HCT116 (cell line): ENCODE measurements at regions not wholly inside any gene's neighbourhood (a gene's known extent, or its start where the extent isn't known, plus 50 kb on each side); places are given as distances from the start of the nearest gene placed in this dataset.

Experiments
- ATAC-seq: fragments of 200-7000 bp; cut with Tn5 transposase; 2 replicates; pipeline ENCODE4 v1.9.1; 2020; ENCODE audit warnings: mild to moderate bottlenecking, moderate library complexity
- BruUV-seq: library from RNA; stranded (reverse); fragments of 400-500 nt; replicated peaks from 2 replicates; lab custom pipeline; 2021; lab: Mats Ljungman, UMichigan
- CTCF ChIA-PET: fragments of 300-600 bp; sonication (Branson Sonifier 250); formaldehyde crosslinking; loops from one replicate; lab custom pipeline; 2021; ENCODE audit warnings: antibody characterized with exemption; lab: Charles Lee
- POLR2A ChIA-PET: fragments of 300-600, 350-600 bp; sonication (Branson Sonifier 250); formaldehyde crosslinking; loops from one replicate; lab custom pipeline; 2021; ENCODE audit warnings: antibody characterized with exemption; lab: Charles Lee
- RAD21 ChIA-PET, 2 experiments: fragments of 300-600 bp; sonication (Branson Sonifier 250); formaldehyde crosslinking; loops; one replicate each; lab custom pipeline; 2023; ENCODE audit warnings: low total read pairs in 2 of 2; ENCODE audit not compliant: uncharacterized antibody in 2 of 2, unreplicated experiment in 2 of 2, low non-redundant PET in 1 of 2; lab: Charles Lee
- DNase-seq: peaks from one replicate; pipeline ENCODE4 v3.0.0-alpha.2; 2010; ENCODE audit warnings: low read depth, low spot score
- H2AFZ ChIP-seq: fragments of 200-600 bp; shearing (Covaris generic), sonication (generic); 2 replicates; pipeline ENCODE4 v1.6.1; 2017; ENCODE audit warnings: low read depth, mixed run types, mixed read lengths, antibody characterized with exemption, low read length; ENCODE audit not compliant: poor library complexity, severe bottlenecking
- H3K27ac ChIP-seq: 2 replicates; pipeline ENCODE4 v1.5.1; 2012; ENCODE audit warnings: low read depth, low read length
- H3K27me3 ChIP-seq: fragments of 200-600 bp; sonication (generic); 2 replicates; pipeline ENCODE4 v1.6.1; 2016; ENCODE audit warnings: mixed run types, low read length, mixed read lengths; ENCODE audit not compliant: insufficient read depth
- H3K36me3 ChIP-seq, 2 experiments: fragments of 200-500 bp in 1 of 2; fragments of 200-600 bp in 1 of 2; sonication (Bioruptor generic) in 1 of 2; sonication (generic) in 1 of 2; 2 replicates each; pipeline versions ENCODE4 v1.5.1 to v1.6.1; 2014 to 2016; ENCODE audit warnings: low read length in 2 of 2, inconsistent platforms in 1 of 2, mixed read lengths in 1 of 2, mixed run types in 1 of 2; ENCODE audit not compliant: insufficient read depth in 2 of 2, control insufficient read depth in 1 of 2
- H3K4me1 ChIP-seq, 2 experiments: fragments of 200-600 bp in 1 of 2; sonication (generic) in 1 of 2; 2 replicates each; pipeline versions ENCODE4 v1.5.1 to v1.6.1; 2012 to 2017; ENCODE audit warnings: low read length in 2 of 2, inconsistent platforms in 1 of 2, mild to moderate bottlenecking in 1 of 2, mixed read lengths in 1 of 2, mixed run types in 1 of 2, moderate library complexity in 1 of 2; ENCODE audit not compliant: insufficient read depth in 2 of 2, control insufficient read depth in 1 of 2
- H3K4me2 ChIP-seq: fragments of 200-600 bp; sonication (generic); 2 replicates; pipeline ENCODE4 v1.6.1; 2017; ENCODE audit warnings: mixed run types, low read length, mixed read lengths
- H3K4me3 ChIP-seq, 2 experiments: fragments of 200-600 bp in 1 of 2; sonication (generic) in 1 of 2; replicated peaks in 1 of 2; 2 replicates each; pipeline ENCODE4 v1.5.1; 2011 to 2016; ENCODE audit warnings: low read length in 2 of 2, control low read depth in 1 of 2, low read depth in 1 of 2, mild to moderate bottlenecking in 1 of 2, mixed read lengths in 1 of 2, mixed run types in 1 of 2
- H3K79me2 ChIP-seq: fragments of 200-600 bp; sonication (generic); 2 replicates; pipeline ENCODE4 v1.6.1; 2017; ENCODE audit warnings: mild to moderate bottlenecking, mixed run types, low read length, moderate library complexity, mixed read lengths; ENCODE audit not compliant: insufficient read depth
- H3K9ac ChIP-seq: fragments of 200-600 bp; sonication (generic); 2 replicates; pipeline ENCODE4 v1.6.1; 2016; ENCODE audit warnings: low read length, mixed read lengths
- H3K9me2 ChIP-seq: fragments of 200-600 bp; sonication (generic), shearing (Covaris generic); 2 replicates; pipeline ENCODE4 v1.6.1; 2017; ENCODE audit warnings: mixed run types, mild to moderate bottlenecking, moderate library complexity; ENCODE audit not compliant: insufficient read depth
- H3K9me3 ChIP-seq, 2 experiments: fragments of 200-500 bp in 1 of 2; fragments of 200-600 bp in 1 of 2; sonication (Bioruptor generic) in 1 of 2; sonication (generic) in 1 of 2; 2 replicates each; pipeline ENCODE4 v1.6.1; 2014 to 2017; ENCODE audit warnings: low read length in 2 of 2, mixed read lengths in 2 of 2, inconsistent platforms in 1 of 2, low read depth in 1 of 2, mild to moderate bottlenecking in 1 of 2, mixed run types in 1 of 2, moderate library complexity in 1 of 2; ENCODE audit not compliant: control insufficient read depth in 1 of 2, insufficient read depth in 1 of 2
- H4K20me1 ChIP-seq: fragments of 200-600 bp; sonication (generic), shearing (Covaris generic); 2 replicates; pipeline ENCODE4 v1.6.1; 2017; ENCODE audit warnings: mixed run types, mild to moderate bottlenecking, moderate library complexity; ENCODE audit not compliant: insufficient read depth
- EZH2 ChIP-seq: fragments of 200-600 bp; sonication (generic); IDR thresholded peaks from 2 replicates; pipeline ENCODE4 v1.6.1; 2017; ENCODE audit warnings: antibody characterized with exemption, mixed run types
- JUND ChIP-seq: IDR thresholded peaks from 2 replicates; pipeline ENCODE4 v1.6.1; 2012
- MAX ChIP-seq: IDR thresholded peaks from 2 replicates; pipeline ENCODE4 v1.6.1; 2012
- POLR2A ChIP-seq: IDR thresholded peaks from 2 replicates; pipeline ENCODE4 v1.7.0; 2011; ENCODE audit warnings: borderline replicate concordance; ENCODE audit not compliant: insufficient read depth, insufficient read length; ENCODE audit errors: extremely low read depth
- SIN3A ChIP-seq: IDR thresholded peaks from 2 replicates; pipeline ENCODE4 v1.6.1; 2012; ENCODE audit warnings: low read depth
- SP1 ChIP-seq: IDR thresholded peaks from 2 replicates; pipeline ENCODE4 v1.6.1; 2012; ENCODE audit warnings: low read depth
- SRF ChIP-seq: IDR thresholded peaks from 2 replicates; pipeline ENCODE4 v1.6.1; 2012; ENCODE audit warnings: low read depth
- TCF7L2 ChIP-seq: IDR thresholded peaks from 2 replicates; pipeline ENCODE4 v1.7.0; 2011; ENCODE audit warnings: borderline replicate concordance, inconsistent platforms; ENCODE audit not compliant: insufficient read depth, insufficient read length; ENCODE audit errors: extremely low read depth
- YY1 ChIP-seq: IDR thresholded peaks from 2 replicates; pipeline ENCODE4 v1.6.1; 2011; ENCODE audit warnings: low read length, low read depth, moderate library complexity, mild to moderate bottlenecking; ENCODE audit not compliant: insufficient replicate concordance; ENCODE audit errors: extremely low read depth
- ZFX ChIP-seq: fragments of 450-650 bp; IDR thresholded peaks from 2 replicates; pipeline ENCODE4 v1.6.1; 2017
- ZNF274 ChIP-seq: fragments of 200-500 bp; sonication (Bioruptor generic); IDR thresholded peaks from 2 replicates; pipeline ENCODE4 v1.6.1; 2014; ENCODE audit warnings: mild to moderate bottlenecking, low read depth, low read length, inconsistent platforms
- intact Hi-C: fragments of 100-400 bp; cut with micrococcal nuclease; formaldehyde crosslinking; loops from 2 replicates; pipeline ENCODE4 v1.10.0; 2022
- TF ChIP-seq, protein P1 (sequence below): IDR thresholded peaks from 2 replicates; pipeline ENCODE4 v1.6.1; 2012; ENCODE audit warnings: low read depth
- TF ChIP-seq, protein P2 (sequence below): IDR thresholded peaks from 2 replicates; pipeline ENCODE4 v1.6.1; 2012

GRCh38 chr3:74426571-74426970 is 187.9 kb downstream of the CNTN3 start:
- ChIA-PET RAD21 (no interaction called here), CTCF (no interaction called here), POLR2A (no interaction called here)
- Histone ChIP-seq H4K20me1 (no peaks in the 10 kb centered on the region), H3K9me3 (peaks cover 8 to 36% of the 10 kb centered on the region in 2 experiments; a peak in 2 of 4 replicates), H2AFZ (no peak overlapping the region), H3K27me3 (no peaks in the 10 kb centered on the region), H3K27ac (no peak overlapping the region), H3K9ac (no peak overlapping the region), H3K4me3 (no peak overlapping the region), H3K4me1 (no peaks in the 10 kb centered on the region), H3K9me2 (no peaks in the 10 kb centered on the region), H3K4me2 (no peak overlapping the region), H3K79me2 (no peaks in the 10 kb centered on the region), H3K36me3 (no peaks in the 10 kb centered on the region)
- intact Hi-C loops: no loop called here
- ATAC-seq: no peak
- no peak for TF ChIP-seq TCF7L2
- no peak for TF ChIP-seq YY1
- TF ChIP-seq MAX: no peak
- TF ChIP-seq SRF: no peak
- TF ChIP-seq ZNF274: no peak
- TF ChIP-seq SP1: no peak
- TF ChIP-seq SIN3A: no peak
- TF ChIP-seq, protein P1, sequence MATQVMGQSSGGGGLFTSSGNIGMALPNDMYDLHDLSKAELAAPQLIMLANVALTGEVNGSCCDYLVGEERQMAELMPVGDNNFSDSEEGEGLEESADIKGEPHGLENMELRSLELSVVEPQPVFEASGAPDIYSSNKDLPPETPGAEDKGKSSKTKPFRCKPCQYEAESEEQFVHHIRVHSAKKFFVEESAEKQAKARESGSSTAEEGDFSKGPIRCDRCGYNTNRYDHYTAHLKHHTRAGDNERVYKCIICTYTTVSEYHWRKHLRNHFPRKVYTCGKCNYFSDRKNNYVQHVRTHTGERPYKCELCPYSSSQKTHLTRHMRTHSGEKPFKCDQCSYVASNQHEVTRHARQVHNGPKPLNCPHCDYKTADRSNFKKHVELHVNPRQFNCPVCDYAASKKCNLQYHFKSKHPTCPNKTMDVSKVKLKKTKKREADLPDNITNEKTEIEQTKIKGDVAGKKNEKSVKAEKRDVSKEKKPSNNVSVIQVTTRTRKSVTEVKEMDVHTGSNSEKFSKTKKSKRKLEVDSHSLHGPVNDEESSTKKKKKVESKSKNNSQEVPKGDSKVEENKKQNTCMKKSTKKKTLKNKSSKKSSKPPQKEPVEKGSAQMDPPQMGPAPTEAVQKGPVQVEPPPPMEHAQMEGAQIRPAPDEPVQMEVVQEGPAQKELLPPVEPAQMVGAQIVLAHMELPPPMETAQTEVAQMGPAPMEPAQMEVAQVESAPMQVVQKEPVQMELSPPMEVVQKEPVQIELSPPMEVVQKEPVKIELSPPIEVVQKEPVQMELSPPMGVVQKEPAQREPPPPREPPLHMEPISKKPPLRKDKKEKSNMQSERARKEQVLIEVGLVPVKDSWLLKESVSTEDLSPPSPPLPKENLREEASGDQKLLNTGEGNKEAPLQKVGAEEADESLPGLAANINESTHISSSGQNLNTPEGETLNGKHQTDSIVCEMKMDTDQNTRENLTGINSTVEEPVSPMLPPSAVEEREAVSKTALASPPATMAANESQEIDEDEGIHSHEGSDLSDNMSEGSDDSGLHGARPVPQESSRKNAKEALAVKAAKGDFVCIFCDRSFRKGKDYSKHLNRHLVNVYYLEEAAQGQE: no peak
- no peak for TF ChIP-seq ZFX
- no peak for TF ChIP-seq POLR2A
- TF ChIP-seq EZH2: no peak
- TF ChIP-seq JUND: no peak
- TF ChIP-seq, protein P2, sequence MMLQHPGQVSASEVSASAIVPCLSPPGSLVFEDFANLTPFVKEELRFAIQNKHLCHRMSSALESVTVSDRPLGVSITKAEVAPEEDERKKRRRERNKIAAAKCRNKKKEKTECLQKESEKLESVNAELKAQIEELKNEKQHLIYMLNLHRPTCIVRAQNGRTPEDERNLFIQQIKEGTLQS: no peak
- BruUV-seq: no TSS peak
- DNase-seq: no peak
